ENCODE measurements at regions not wholly inside any gene's neighbourhood (a gene's known extent, or its start where the extent isn't known, plus 50 kb on each side); places are given as distances from the start of the nearest gene placed in this dataset.

DNA sequence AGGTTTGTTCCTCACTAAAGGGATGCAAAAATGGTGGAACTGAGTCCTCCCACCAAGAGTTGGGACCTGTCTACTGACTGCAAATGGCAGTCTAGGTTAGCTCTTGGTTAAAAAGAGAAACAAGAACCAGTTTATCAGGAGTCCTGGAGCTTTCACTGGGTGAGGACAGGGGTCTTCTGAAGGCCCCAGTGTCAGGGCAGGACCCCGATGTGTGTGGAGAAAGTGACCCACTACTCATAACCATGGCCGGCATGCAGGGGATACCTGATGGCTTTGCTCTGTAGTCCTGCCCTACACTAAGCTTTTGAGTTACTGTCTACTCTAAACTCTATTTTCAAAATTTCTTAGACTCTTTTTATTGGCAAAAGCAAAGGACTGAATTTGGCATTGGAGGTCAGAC lies 220.5 kb downstream of the ANKRD60 start (continued):
- no peak for TF ChIP-seq USF2 (IDR thresholded peaks at IDR 0.05; ENCODE audit: borderline replicate concordance, low read depth, low read length)
- TF ChIP-seq IKZF1 (conservative IDR thresholded peaks at IDR 0.05) = no peak
- TF ChIP-seq CEBPB (IDR thresholded peaks at IDR 0.05; ENCODE audit: borderline replicate concordance in 1 of 2, low read depth in 2 of 2, low read length in 2 of 2) = no peak
- TF ChIP-seq ZBTB40 (IDR thresholded peaks at IDR 0.05; ENCODE audit: borderline replicate concordance) = no peak

- Histone ChIP-seq H3K4me1 (ENCODE audit: control insufficient read depth, insufficient read depth, low read length) (no peaks in the 10 kb centered on the region), H3K27me3 (replicated peaks in 1 of 2; ENCODE audit: control insufficient read depth in 2 of 2, insufficient read depth in 2 of 2, low read length in 1 of 2) (no peaks in the 10 kb centered on the region; a peak in 3 of 4 replicates), H3K4me3 (no peak overlapping the region), H4K20me1 (ENCODE audit: control insufficient read depth, insufficient read depth) (no peaks in the 10 kb centered on the region), H3K27ac (ENCODE audit: control insufficient read depth, insufficient read depth) (no peak overlapping the region), H3K9me3 (replicated peaks; ENCODE audit: control insufficient read depth, insufficient read depth, low read length) (no peaks in the 10 kb centered on the region; the same call in 2 of the 3 replicates), H3K79me2 (ENCODE audit: control insufficient read depth, insufficient read depth, low read length) (no peaks in the 10 kb centered on the region), H2AFZ (ENCODE audit: control insufficient read depth, low read depth, low read length) (no peak overlapping the region), H3K4me2 (ENCODE audit: control insufficient read depth, insufficient read depth) (no peak overlapping the region), H3K9ac (ENCODE audit: control insufficient read depth, insufficient read depth, low read length) (no peak overlapping the region), H3K36me3 (ENCODE audit: control insufficient read depth in 2 of 2, insufficient read depth in 2 of 2, low read length in 1 of 2) (no peaks in the 10 kb centered on the region)
- intact Hi-C loops (cut with micrococcal nuclease; ENCODE audit: unreplicated experiment) = no loop called here
- FAIRE-seq = no peak
- WGBS (ENCODE audit: insufficient coverage, insufficient replicate concordance, low lambda C conversion rate, missing lambda C conversion rate) = 30% methylated on average over 11 of the region's 11 CpGs
- ChIA-PET POLR2A (no interaction called here), SMC1A (ENCODE audit: uncharacterized antibody, unreplicated experiment) (no interaction called here), CTCF (no interaction called here), RAD21 (ENCODE audit: unreplicated experiment) (no interaction called here)
- ATAC-seq = no peak
- DNase-seq (ENCODE audit: low read depth, low spot score) = no peak
- BruUV-seq (replicated peaks) = no TSS peak
- in situ Hi-C loops (cut with MboI) = no loop called here
- no peak for TF ChIP-seq NR2C2 (IDR thresholded peaks at IDR 0.05; ENCODE audit: borderline replicate concordance, control insufficient read depth, insufficient read length, low read depth)
- TF ChIP-seq, protein P1, sequence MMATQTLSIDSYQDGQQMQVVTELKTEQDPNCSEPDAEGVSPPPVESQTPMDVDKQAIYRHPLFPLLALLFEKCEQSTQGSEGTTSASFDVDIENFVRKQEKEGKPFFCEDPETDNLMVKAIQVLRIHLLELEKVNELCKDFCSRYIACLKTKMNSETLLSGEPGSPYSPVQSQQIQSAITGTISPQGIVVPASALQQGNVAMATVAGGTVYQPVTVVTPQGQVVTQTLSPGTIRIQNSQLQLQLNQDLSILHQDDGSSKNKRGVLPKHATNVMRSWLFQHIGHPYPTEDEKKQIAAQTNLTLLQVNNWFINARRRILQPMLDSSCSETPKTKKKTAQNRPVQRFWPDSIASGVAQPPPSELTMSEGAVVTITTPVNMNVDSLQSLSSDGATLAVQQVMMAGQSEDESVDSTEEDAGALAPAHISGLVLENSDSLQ (IDR thresholded peaks at IDR 0.05) = no peak
- no peak for TF ChIP-seq NR2F1 (conservative IDR thresholded peaks at IDR 0.05)
- no peak for TF ChIP-seq MTA2 (IDR thresholded peaks at IDR 0.05; ENCODE audit: low read depth)
- TF ChIP-seq RAD21 (IDR thresholded peaks at IDR 0.05; ENCODE audit: insufficient read depth, low read depth, low read length) = no peak
- TF ChIP-seq NR2C1 (IDR thresholded peaks at IDR 0.05) = no peak
- TF ChIP-seq ATF7 (IDR thresholded peaks at IDR 0.05; ENCODE audit: low read depth) = no peak
- TF ChIP-seq RELB (IDR thresholded peaks at IDR 0.05; ENCODE audit: low read depth) = no peak
Measured at GRCh38 chr20:58006346-58007316, 221.8 kb downstream of the ANKRD60 start.

Data from GM12878 (cell line).